CD4-positive, alpha-beta T cell treated with Interleukin-4 for 1 hour (primary cell): ENCODE measurements at regions not wholly inside any gene's neighbourhood (a gene's known extent, or its start where the extent isn't known, plus 50 kb on each side); places are given as distances from the start of the nearest gene placed in this dataset.

ENCODE experiments used
- DNase-seq, 2 donors: peaks; one replicate each; pipeline ENCODE4 v3.0.0-alpha.2; 2020 to 2022

DNA sequence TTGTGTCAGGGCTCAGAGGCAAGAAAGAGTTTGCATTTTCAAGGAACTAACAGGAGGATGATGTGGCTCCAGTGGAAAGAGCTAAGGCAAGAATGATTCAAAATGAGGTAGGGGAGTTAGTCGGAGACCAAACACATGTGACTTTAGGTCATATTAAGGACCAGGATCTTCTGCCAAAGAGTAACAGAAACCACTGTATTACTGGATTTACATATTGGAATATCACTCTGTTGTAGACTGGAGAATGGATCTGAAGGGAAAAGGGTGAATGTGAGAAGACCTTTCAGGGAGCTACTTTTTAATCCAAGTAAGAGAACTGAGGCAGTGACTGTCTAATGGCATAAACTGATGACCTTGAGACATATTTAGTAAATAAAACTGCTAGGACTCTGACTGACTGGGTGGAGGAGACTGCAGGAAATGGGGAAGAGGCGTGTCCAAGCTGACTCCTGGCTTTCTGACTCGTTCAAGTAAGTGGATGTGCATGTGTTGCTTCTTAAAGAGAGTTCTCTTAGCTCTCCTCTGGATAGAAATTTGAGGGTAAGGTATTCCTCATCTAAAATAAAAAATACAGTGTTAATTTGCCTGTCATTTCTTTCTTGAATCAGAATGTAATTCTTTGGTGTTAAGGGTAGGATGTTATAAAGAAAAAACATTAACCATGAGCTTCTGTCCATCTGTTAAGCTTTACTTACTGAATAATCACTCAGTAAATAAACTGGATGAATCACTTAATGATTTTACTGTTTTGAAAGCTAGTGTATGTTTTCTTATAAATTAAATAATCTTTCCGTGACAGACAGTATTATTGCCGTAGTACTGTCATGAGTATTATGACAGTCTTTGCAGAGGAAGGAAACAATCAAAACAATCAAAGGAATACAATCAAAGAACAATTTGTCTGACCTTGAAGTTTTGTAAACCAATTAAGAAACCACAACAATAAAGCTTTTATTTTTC lies 58.3 kb upstream of the CFAP20DC start:
- DNase-seq = no peak

DNA sequence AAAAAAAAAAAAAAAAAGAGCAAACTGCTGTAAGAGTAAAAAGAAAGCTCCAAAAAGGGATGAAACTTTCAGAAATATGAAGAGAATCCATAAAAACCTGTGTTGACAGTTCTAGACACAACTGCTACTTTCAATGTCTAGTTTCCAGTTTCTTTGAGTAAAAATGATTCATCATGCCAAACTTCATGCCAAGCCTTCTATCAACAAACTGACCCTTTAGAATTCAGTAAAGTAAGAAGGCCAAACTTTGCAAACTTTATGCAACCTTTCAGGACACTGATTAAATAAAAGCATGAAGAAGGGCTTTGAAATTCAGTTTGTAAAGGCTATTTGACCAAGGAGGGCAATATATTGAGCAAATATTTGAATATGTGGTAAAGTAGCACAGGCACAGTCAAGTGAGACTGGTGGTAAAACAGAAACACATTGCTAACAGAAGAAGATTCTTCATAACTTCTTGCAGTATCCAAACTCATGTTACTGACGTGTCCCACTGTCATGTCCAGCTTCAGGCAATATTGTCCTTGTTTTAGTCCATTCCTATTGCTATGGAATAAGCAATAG lies 56.3 kb upstream of the CFAP20DC start:
- no peak for DNase-seq

DNA sequence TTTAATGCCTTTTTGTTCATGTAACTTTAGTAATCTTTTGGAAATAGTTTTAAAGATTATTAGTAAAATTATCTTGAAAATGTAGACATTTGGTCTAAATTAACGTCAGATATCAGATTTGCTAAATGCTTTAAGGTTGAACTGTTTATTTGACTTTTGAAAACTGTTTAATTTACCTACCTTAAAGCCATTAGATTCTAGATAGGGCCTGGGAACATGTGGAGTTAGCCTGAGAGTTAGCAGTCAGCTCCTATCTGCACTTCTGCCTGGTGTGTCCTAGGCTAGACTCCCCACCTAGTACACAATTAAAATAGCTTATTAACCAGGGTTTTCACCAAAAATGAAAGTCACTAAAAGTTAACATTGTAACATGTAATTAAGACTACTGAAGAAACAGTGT lies 53.7 kb upstream of the CFAP20DC start:
- DNase-seq = no peak

DNA sequence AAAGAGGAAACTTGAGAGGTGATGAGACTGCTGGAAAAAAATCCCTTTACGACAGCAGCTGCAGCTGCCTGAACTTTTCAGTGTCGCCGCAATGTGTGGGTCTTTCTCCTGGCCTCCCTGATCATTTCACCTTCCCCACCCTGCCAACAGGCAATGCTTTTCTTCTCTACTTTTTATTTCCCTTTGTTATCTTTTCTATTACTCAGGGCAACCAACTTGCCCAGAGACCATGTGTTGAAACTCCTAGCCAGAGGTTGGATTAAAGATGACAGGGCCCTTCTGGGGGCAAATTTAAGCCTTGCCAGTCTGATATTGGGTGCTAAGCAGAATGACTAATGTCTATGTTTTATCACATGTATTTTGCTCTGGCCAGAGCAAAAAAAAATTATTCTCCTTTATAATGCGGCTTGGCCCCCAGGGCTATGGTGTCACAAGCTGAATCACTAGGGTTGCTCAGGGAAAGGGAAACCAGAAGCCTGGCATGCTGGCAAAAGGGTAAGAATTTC lies 51.5 kb upstream of the CFAP20DC start:
- DNase-seq = no peak
